HEK293 (cell line): ENCODE measurements at regions not wholly inside any gene's neighbourhood (a gene's known extent, or its start where the extent isn't known, plus 50 kb on each side); places are given as distances from the start of the nearest gene placed in this dataset.

ENCODE experiments used
- CTCF ChIA-PET: fragments of 350-600 bp; formaldehyde crosslinking; extraction: SDS; loops from one replicate; lab custom pipeline; 2021; ENCODE audit warnings: antibody characterized with exemption; lab: Yijun Ruan, JAX
- POLR2A ChIA-PET: fragments of 300-600 bp; formaldehyde crosslinking; extraction: SDS; loops from one replicate; lab custom pipeline; 2020; ENCODE audit warnings: antibody characterized with exemption, inconsistent platforms; lab: Yijun Ruan, JAX
- H3K27ac ChIP-seq: fragments of 200-500 bp; sonication (Bioruptor generic); 2 replicates; pipeline ENCODE4 v1.5.1; 2014; ENCODE audit warnings: low read depth, low read length, control low read depth, inconsistent platforms; ENCODE audit errors: extremely low read depth
- H3K36me3 ChIP-seq, 2 experiments: fragments of 200-500 bp in 1 of 2; sonication (Bioruptor generic) in 1 of 2; 1 replicate in 1 of 2; 2 replicates in 1 of 2; pipeline ENCODE4 v1.5.1; 2014 to 2017; ENCODE audit warnings: inconsistent platforms in 2 of 2, low read length in 2 of 2; ENCODE audit not compliant: control insufficient read depth in 2 of 2, insufficient read depth in 1 of 2
- H3K4me1 ChIP-seq: fragments of 200-500 bp; sonication (Bioruptor generic); 2 replicates; pipeline ENCODE4 v1.5.1; 2014; ENCODE audit warnings: mild to moderate bottlenecking, low read length, inconsistent platforms; ENCODE audit not compliant: control insufficient read depth, insufficient read depth
- H3K4me3 ChIP-seq: 2 replicates; pipeline ENCODE4 v1.5.1; 2011; ENCODE audit warnings: low read depth, mild to moderate bottlenecking, control low read depth, low read length, moderate library complexity
- H3K9me3 ChIP-seq: fragments of 200-500 bp; sonication (Bioruptor generic); 2 replicates; pipeline ENCODE4 v1.5.1; 2014; ENCODE audit warnings: low read depth, low read length, inconsistent platforms; ENCODE audit not compliant: control insufficient read depth, insufficient read depth
- GLIS2 ChIP-seq: fragments of 450-650 bp; formaldehyde crosslinking; IDR thresholded peaks from 2 replicates; pipeline ENCODE4 v1.5.1; 2016; ENCODE audit warnings: missing biosample characterization, missing genetic modification characterization
- KLF1 ChIP-seq: fragments of 450-650 bp; formaldehyde crosslinking; IDR thresholded peaks from 2 replicates; pipeline ENCODE4 v1.5.1; 2016; ENCODE audit warnings: missing biosample characterization, missing genetic modification characterization
- MZF1 ChIP-seq: fragments of 450-650 bp; formaldehyde crosslinking; IDR thresholded peaks from 2 replicates; pipeline ENCODE4 v1.5.1; 2017; ENCODE audit warnings: missing biosample characterization, missing genetic modification characterization, borderline replicate concordance
- OSR2 ChIP-seq: fragments of 450-650 bp; formaldehyde crosslinking; IDR thresholded peaks from 2 replicates; pipeline ENCODE4 v1.5.1; 2016; ENCODE audit warnings: missing biosample characterization, missing genetic modification characterization
- SALL2 ChIP-seq: fragments of 450-650 bp; formaldehyde crosslinking; IDR thresholded peaks from 2 replicates; pipeline ENCODE4 v1.5.0; 2017; ENCODE audit warnings: missing biosample characterization, mild to moderate bottlenecking, missing genetic modification characterization, borderline replicate concordance
- ZFP3 ChIP-seq: fragments of 450-650 bp; formaldehyde crosslinking; IDR thresholded peaks from 2 replicates; pipeline ENCODE4 v1.5.1; 2016; ENCODE audit warnings: low read depth, missing biosample characterization, missing genetic modification characterization
- ZNF132 ChIP-seq: fragments of 450-650 bp; formaldehyde crosslinking; IDR thresholded peaks from 2 replicates; pipeline ENCODE4 v1.5.1; 2017; ENCODE audit warnings: missing biosample characterization, missing genetic modification characterization, borderline replicate concordance
- ZNF138 ChIP-seq: fragments of 450-650 bp; formaldehyde crosslinking; IDR thresholded peaks from 2 replicates; pipeline ENCODE4 v1.5.1; 2016; ENCODE audit warnings: missing biosample characterization, missing genetic modification characterization, borderline replicate concordance
- ZNF140 ChIP-seq: fragments of 450-650 bp; formaldehyde crosslinking; IDR thresholded peaks from 2 replicates; pipeline ENCODE4 v1.5.1; 2016; ENCODE audit warnings: missing biosample characterization, missing genetic modification characterization
- ZNF19 ChIP-seq: fragments of 450-650 bp; formaldehyde crosslinking; IDR thresholded peaks from 2 replicates; pipeline ENCODE4; 2016; ENCODE audit warnings: missing biosample characterization, missing genetic modification characterization, low read depth
- ZNF202 ChIP-seq: fragments of 450-650 bp; formaldehyde crosslinking; IDR thresholded peaks from 2 replicates; pipeline ENCODE4 v1.5.1; 2016; ENCODE audit warnings: missing biosample characterization, missing genetic modification characterization, borderline replicate concordance
- ZNF211 ChIP-seq: fragments of 450-650 bp; formaldehyde crosslinking; IDR thresholded peaks from 2 replicates; pipeline ENCODE4 v1.5.1; 2016; ENCODE audit warnings: low read depth, missing biosample characterization, missing genetic modification characterization
- ZNF23 ChIP-seq: fragments of 450-650 bp; formaldehyde crosslinking; IDR thresholded peaks from 2 replicates; pipeline ENCODE4 v1.5.1; 2016; ENCODE audit warnings: missing biosample characterization, missing genetic modification characterization, borderline replicate concordance
- ZNF302 ChIP-seq: fragments of 450-650 bp; formaldehyde crosslinking; IDR thresholded peaks from 2 replicates; pipeline ENCODE4 v1.5.1; 2016; ENCODE audit warnings: missing biosample characterization, missing genetic modification characterization, low read depth
- ZNF48 ChIP-seq: fragments of 450-650 bp; formaldehyde crosslinking; IDR thresholded peaks from 2 replicates; pipeline ENCODE4 v1.5.1; 2016; ENCODE audit warnings: missing biosample characterization, missing genetic modification characterization
- ZNF521 ChIP-seq: fragments of 450-650 bp; formaldehyde crosslinking; IDR thresholded peaks from 2 replicates; pipeline ENCODE4 v1.5.1; 2017; ENCODE audit warnings: missing biosample characterization, mild to moderate bottlenecking, missing genetic modification characterization
- ZNF596 ChIP-seq: fragments of 450-650 bp; IDR thresholded peaks from 2 replicates; pipeline ENCODE4 v1.5.0; 2018; ENCODE audit warnings: missing biosample characterization, mild to moderate bottlenecking, missing genetic modification characterization, moderate library complexity
- ZNF600 ChIP-seq: fragments of 450-650 bp; formaldehyde crosslinking; IDR thresholded peaks from 2 replicates; pipeline ENCODE4 v1.5.1; 2016; ENCODE audit warnings: missing biosample characterization, missing genetic modification characterization
- ZNF623 ChIP-seq: fragments of 450-650 bp; formaldehyde crosslinking; IDR thresholded peaks from 2 replicates; pipeline ENCODE4 v1.5.1; 2016; ENCODE audit warnings: missing biosample characterization, missing genetic modification characterization
- ZNF629 ChIP-seq: fragments of 450-650 bp; formaldehyde crosslinking; IDR thresholded peaks from 2 replicates; pipeline ENCODE4 v1.5.1; 2017; ENCODE audit warnings: missing biosample characterization, missing genetic modification characterization
- ZNF677 ChIP-seq: fragments of 450-650 bp; IDR thresholded peaks from 2 replicates; pipeline ENCODE4 v1.5.0; 2018; ENCODE audit warnings: missing biosample characterization, mild to moderate bottlenecking, missing genetic modification characterization, moderate library complexity
- ZNF792 ChIP-seq: fragments of 450-650 bp; formaldehyde crosslinking; IDR thresholded peaks from 2 replicates; pipeline ENCODE4 v1.5.1; 2016; ENCODE audit warnings: missing biosample characterization, missing genetic modification characterization
- TF ChIP-seq, protein P1 (sequence below): fragments of 450-650 bp; formaldehyde crosslinking; IDR thresholded peaks from 2 replicates; pipeline ENCODE4 v1.5.1; 2016; ENCODE audit warnings: missing biosample characterization, missing genetic modification characterization
- TF ChIP-seq, protein P2 (sequence below): fragments of 450-650 bp; formaldehyde crosslinking; IDR thresholded peaks from 2 replicates; pipeline ENCODE4 v1.5.1; 2017; ENCODE audit warnings: missing biosample characterization, missing genetic modification characterization
- TF ChIP-seq, protein P3 (sequence below): fragments of 450-650 bp; formaldehyde crosslinking; conservative IDR thresholded peaks from 2 replicates; pipeline ENCODE4 v1.5.1; 2016; ENCODE audit warnings: low read depth, missing biosample characterization, missing genetic modification characterization

DNA sequence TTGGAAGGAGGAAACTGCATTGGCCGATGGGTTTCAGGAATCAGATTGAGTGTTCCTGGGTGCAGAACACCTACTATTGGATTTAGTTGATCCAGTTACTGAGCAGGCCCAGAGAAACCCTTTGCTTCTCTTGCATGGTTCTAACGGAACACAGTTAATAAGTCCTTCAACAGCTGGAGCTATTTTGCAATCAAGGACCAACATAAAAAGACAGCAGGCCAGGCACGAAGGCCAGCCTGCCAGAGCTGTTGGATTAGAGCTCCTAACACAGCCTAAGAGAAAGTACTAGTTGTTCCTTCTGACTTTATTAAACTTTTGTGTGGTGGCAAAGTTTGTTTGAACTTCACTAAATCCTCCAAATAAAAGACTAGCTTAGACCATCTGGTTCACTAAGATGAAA lies 148.0 kb upstream of the LMO4 start:
- Histone ChIP-seq H3K36me3 (no peaks in the 10 kb centered on the region), H3K4me1 (no peaks in the 10 kb centered on the region), H3K9me3 (no peaks in the 10 kb centered on the region)
- ChIA-PET POLR2A (no interaction called here), CTCF (no interaction called here)
- TF ChIP-seq ZNF23 (tag by site-specific recombination): no peak
- TF ChIP-seq KLF1: no peak
- no peak for TF ChIP-seq SALL2 (tag by site-specific recombination)
- TF ChIP-seq ZNF48 (tag by site-specific recombination): no peak
- TF ChIP-seq ZNF140: no peak
- TF ChIP-seq ZNF202: no peak
- no peak for TF ChIP-seq ZNF211 (tag by site-specific recombination)
- TF ChIP-seq ZNF132 (tag by site-specific recombination): no peak
- TF ChIP-seq ZNF677: no peak
- no peak for TF ChIP-seq ZNF138 (tag by site-specific recombination)
- no peak for TF ChIP-seq GLIS2 (tag by site-specific recombination)
- TF ChIP-seq, all 188 proteins: peak for 0
- Histone ChIP-seq H3K27ac (no peak overlapping the region), H3K4me3 (no peak overlapping the region)

DNA sequence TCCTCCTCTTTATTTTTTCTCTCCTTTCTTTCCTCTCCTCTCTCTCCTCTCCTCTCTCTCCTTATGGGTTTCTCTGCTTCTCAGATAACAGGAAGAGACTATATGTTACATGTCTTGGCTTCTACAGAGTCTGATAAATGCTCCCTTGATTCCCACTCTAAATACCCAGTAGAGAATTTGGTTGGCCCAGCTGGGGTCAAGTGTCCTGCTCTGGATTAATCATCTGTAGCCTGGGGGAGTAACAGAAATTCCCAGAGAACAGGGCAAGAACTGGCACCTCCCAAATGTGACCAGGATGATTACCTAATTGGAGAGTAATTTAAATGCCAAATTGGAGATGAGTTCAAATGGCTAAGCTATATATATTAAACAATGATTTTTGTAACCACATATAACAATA lies 146.1 kb upstream of the LMO4 start:
- no peak for TF ChIP-seq ZNF629 (tag by site-specific recombination)
- TF ChIP-seq MZF1 (tag by site-specific recombination): no peak
- TF ChIP-seq ZNF596 (tag by site-specific recombination): no peak
- TF ChIP-seq ZFP3 (tag by site-specific recombination): no peak
- no peak for TF ChIP-seq ZNF623 (tag by site-specific recombination)
- Histone ChIP-seq H3K4me1 (no peaks in the 10 kb centered on the region), H3K9me3 (no peaks in the 10 kb centered on the region), H3K36me3 (no peaks in the 10 kb centered on the region), H3K27ac (no peak overlapping the region), H3K4me3 (no peak overlapping the region)
- CTCF ChIA-PET: interaction anchor here (0.5 kb wide), 1 partner anchor 1354 kb away, joined by 3 read pairs; no protein-coding TSS in a partner anchor
- POLR2A ChIA-PET: no interaction called here

DNA sequence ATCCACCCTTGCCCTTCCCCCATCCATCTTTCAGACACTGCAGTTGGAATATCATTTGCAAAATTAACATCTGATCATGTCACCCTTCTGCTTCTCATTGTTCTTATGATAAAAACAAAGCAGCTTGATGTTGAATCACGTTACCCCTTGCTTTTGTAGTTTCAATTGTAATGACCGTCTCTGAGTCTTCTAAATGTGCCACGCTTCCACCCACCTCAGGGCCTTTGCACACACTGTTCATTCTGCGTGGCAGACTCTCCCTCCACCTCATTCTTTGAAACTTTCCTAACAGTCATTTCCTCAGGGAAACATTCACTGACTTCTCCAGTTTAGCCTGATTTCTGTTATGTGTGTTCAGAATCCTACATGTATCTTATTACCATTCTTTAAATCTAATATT lies 143.6 kb upstream of the LMO4 start:
- POLR2A ChIA-PET: no interaction called here
- Histone ChIP-seq H3K4me1 (no peaks in the 10 kb centered on the region), H3K27ac (no peak overlapping the region), H3K9me3 (no peaks in the 10 kb centered on the region), H3K4me3 (no peak overlapping the region), H3K36me3 (no peaks in the 10 kb centered on the region)
- TF ChIP-seq ZNF623 (tag by site-specific recombination): peak; percentile 70
- TF ChIP-seq, protein P1, sequence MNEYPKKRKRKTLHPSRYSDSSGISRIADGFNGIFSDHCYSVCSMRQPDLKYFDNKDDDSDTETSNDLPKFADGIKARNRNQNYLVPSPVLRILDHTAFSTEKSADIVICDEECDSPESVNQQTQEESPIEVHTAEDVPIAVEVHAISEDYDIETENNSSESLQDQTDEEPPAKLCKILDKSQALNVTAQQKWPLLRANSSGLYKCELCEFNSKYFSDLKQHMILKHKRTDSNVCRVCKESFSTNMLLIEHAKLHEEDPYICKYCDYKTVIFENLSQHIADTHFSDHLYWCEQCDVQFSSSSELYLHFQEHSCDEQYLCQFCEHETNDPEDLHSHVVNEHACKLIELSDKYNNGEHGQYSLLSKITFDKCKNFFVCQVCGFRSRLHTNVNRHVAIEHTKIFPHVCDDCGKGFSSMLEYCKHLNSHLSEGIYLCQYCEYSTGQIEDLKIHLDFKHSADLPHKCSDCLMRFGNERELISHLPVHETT (tag by site-specific recombination): no peak
- TF ChIP-seq, protein P2, sequence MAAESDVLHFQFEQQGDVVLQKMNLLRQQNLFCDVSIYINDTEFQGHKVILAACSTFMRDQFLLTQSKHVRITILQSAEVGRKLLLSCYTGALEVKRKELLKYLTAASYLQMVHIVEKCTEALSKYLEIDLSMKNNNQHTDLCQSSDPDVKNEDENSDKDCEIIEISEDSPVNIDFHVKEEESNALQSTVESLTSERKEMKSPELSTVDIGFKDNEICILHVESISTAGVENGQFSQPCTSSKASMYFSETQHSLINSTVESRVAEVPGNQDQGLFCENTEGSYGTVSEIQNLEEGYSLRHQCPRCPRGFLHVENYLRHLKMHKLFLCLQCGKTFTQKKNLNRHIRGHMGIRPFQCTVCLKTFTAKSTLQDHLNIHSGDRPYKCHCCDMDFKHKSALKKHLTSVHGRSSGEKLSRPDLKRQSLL (tag by site-specific recombination): no peak
- CTCF ChIA-PET: no interaction called here

DNA sequence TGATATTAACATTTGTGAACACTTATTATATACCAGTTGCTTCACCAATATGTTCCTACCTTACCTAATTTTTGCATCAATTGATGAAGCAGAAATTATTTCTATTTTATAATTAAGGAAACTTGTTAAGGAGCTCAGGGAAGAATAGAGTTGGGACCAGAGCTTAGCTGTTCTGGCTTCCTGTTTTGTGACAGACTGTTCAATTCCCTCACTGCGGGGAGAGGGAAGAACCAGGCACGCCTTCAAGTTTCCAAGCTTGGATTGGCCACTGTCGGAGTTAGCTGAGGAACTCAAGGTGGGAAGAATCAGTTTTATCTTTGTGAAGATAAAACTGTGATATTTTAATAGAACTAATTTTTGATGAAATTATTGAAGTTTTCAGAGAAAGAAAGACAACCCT lies 142.3 kb upstream of the LMO4 start:
- POLR2A ChIA-PET: no interaction called here
- TF ChIP-seq ZNF140 (no peak), ZNF792 (no peak), OSR2 (no peak), ZNF302 (no peak), ZNF521 (no peak), ZNF600 (tag by site-specific recombination) (no peak), ZNF19 (tag by site-specific recombination) (no peak)
- TF ChIP-seq, protein P3, sequence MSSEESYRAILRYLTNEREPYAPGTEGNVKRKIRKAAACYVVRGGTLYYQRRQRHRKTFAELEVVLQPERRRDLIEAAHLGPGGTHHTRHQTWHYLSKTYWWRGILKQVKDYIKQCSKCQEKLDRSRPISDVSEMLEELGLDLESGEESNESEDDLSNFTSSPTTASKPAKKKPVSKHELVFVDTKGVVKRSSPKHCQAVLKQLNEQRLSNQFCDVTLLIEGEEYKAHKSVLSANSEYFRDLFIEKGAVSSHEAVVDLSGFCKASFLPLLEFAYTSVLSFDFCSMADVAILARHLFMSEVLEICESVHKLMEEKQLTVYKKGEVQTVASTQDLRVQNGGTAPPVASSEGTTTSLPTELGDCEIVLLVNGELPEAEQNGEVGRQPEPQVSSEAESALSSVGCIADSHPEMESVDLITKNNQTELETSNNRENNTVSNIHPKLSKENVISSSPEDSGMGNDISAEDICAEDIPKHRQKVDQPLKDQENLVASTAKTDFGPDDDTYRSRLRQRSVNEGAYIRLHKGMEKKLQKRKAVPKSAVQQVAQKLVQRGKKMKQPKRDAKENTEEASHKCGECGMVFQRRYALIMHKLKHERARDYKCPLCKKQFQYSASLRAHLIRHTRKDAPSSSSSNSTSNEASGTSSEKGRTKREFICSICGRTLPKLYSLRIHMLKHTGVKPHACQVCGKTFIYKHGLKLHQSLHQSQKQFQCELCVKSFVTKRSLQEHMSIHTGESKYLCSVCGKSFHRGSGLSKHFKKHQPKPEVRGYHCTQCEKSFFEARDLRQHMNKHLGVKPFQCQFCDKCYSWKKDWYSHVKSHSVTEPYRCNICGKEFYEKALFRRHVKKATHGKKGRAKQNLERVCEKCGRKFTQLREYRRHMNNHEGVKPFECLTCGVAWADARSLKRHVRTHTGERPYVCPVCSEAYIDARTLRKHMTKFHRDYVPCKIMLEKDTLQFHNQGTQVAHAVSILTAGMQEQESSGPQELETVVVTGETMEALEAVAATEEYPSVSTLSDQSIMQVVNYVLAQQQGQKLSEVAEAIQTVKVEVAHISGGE: no peak

More for the DNA sequence above, 142.3 kb upstream of the LMO4 start:
- CTCF ChIA-PET: no interaction called here
- H3K27ac ChIP-seq: no peak overlapping the region
- no peaks in the 10 kb centered on the region for H3K36me3 ChIP-seq
- no peaks in the 10 kb centered on the region for H3K4me1 ChIP-seq
- H3K9me3 ChIP-seq: no peaks in the 10 kb centered on the region
- H3K4me3 ChIP-seq: no peak overlapping the region
